ENCODE measurements at regions not wholly inside any gene's neighbourhood (a gene's known extent, or its start where the extent isn't known, plus 50 kb on each side); places are given as distances from the start of the nearest gene placed in this dataset.

DNA sequence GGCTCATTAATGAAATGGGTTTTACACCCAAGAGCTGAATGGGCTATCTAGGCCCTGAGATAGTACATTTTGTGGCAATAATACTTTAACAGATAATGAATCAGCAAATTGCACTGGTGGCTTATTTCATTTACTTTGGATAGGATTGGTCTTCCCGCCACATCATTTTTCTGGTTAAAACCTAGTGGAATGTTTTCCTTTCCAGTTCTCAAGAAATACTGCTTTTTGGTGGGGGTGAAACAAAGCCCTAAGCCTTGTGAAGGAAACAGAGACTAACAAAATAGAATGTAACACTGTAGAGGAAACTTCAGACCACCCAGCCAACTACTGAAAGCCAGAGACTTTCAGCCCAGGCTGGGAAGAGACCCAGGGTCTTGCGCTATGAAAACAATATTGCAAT is 172.2 kb downstream of the HHIPL2 start:
- Histone ChIP-seq H3K27me3 (no peaks in the 10 kb centered on the region), H3K4me3 (no peak overlapping the region), H3K9me3 (no peaks in the 10 kb centered on the region), H3K36me3 (no peaks in the 10 kb centered on the region), H3K4me1 (no peaks in the 10 kb centered on the region), H3K27ac (no peak overlapping the region)
- intact Hi-C loops (cut with DNase I) = no loop called here
- no peak for DNase-seq
- 93 to 95% methylated on average over 2 of the region's 2 CpGs for WGBS, 2 donors
- TF ChIP-seq POLR2A (IDR thresholded peaks at IDR 0.05) (no peak), EP300 (IDR thresholded peaks at IDR 0.05) (no peak), POLR2AphosphoS5 (IDR thresholded peaks at IDR 0.05) (no peak)
- TF ChIP-seq, protein P1, sequence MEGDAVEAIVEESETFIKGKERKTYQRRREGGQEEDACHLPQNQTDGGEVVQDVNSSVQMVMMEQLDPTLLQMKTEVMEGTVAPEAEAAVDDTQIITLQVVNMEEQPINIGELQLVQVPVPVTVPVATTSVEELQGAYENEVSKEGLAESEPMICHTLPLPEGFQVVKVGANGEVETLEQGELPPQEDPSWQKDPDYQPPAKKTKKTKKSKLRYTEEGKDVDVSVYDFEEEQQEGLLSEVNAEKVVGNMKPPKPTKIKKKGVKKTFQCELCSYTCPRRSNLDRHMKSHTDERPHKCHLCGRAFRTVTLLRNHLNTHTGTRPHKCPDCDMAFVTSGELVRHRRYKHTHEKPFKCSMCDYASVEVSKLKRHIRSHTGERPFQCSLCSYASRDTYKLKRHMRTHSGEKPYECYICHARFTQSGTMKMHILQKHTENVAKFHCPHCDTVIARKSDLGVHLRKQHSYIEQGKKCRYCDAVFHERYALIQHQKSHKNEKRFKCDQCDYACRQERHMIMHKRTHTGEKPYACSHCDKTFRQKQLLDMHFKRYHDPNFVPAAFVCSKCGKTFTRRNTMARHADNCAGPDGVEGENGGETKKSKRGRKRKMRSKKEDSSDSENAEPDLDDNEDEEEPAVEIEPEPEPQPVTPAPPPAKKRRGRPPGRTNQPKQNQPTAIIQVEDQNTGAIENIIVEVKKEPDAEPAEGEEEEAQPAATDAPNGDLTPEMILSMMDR (IDR thresholded peaks at IDR 0.05) = no peak

DNA sequence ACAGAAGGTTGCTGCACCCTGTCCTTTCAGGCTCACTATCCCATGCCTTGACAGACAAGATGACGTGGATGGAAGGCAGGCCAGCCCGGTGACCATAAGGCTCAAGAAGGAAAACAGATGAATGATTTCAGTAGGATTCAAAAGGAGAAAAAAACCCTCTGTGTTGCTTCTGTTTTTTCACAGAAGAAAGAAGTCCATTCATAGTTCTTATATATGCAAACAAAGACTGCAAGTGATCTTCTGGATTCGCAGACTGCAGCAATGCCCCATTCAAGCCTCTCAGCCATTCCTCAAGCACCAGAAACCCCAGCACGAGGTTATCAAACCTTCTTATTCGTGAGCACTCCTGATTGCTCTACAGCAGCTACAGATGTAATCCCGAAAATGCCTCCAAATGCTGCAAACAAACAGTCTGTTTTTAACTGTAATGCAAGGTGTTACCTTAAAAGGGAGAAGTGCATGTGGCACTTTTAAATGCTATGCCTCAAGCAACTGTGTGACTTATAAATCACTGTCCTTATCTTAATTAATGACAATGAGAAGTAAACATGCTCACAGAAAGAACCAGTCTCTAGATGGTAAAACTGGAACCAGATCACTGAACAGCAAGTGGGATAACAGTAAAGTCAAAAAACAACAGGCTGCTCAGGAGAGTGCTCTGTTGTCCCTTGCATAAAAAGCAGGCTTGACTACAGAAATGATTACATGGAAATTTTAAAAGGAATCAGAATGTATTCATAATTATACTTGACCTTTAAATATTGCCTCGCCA is 173.9 kb downstream of the HHIPL2 start:
- H3K36me3 ChIP-seq = no peaks in the 10 kb centered on the region
- TF ChIP-seq, protein P1 (IDR thresholded peaks at IDR 0.05) = no peak
- TF ChIP-seq POLR2A (IDR thresholded peaks at IDR 0.05) (no peak), POLR2AphosphoS5 (IDR thresholded peaks at IDR 0.05) (no peak), EP300 (IDR thresholded peaks at IDR 0.05) (no peak)
- intact Hi-C loops (cut with DNase I) = no loop called here
- DNase-seq = no peak
- H3K9me3 ChIP-seq = no peaks in the 10 kb centered on the region
- no peak overlapping the region for H3K27ac ChIP-seq
- no peaks in the 10 kb centered on the region for H3K4me1 ChIP-seq
- H3K27me3 ChIP-seq = no peaks in the 10 kb centered on the region
- H3K4me3 ChIP-seq = no peak overlapping the region
- 51 to 62% methylated on average over 7 of the region's 7 CpGs for WGBS, 2 donors

DNA sequence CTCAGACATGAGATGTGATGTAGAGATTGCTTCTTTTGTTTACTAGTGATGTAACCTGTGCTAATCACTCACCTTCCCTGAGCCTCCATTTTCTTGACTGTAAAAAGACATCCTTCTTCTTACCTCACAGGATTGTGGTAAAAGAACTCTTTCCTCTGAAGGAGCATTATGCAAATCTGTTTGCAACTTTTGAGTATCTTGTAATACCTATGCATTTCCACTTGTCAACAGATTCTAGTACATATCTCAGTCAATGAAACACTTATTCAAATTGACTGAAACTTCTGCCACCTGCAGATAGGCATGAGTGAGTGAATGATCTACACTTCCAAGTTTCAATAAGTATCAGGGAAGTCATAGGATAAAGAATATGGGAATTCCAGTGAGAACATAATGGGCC is 174.7 kb downstream of the HHIPL2 start:
- TF ChIP-seq, protein P1 (IDR thresholded peaks at IDR 0.05) = no peak
- no peak for TF ChIP-seq POLR2AphosphoS5 (IDR thresholded peaks at IDR 0.05)
- TF ChIP-seq POLR2A (IDR thresholded peaks at IDR 0.05) = no peak
- TF ChIP-seq EP300 (IDR thresholded peaks at IDR 0.05) = no peak
- H3K27ac ChIP-seq = no peak overlapping the region
- no peak for DNase-seq
- H3K4me1 ChIP-seq = no peaks in the 10 kb centered on the region
- no peaks in the 10 kb centered on the region for H3K9me3 ChIP-seq
- intact Hi-C loops (cut with DNase I) = no loop called here
- no peaks in the 10 kb centered on the region for H3K36me3 ChIP-seq
- H3K27me3 ChIP-seq = no peaks in the 10 kb centered on the region
- no peak overlapping the region for H3K4me3 ChIP-seq

DNA sequence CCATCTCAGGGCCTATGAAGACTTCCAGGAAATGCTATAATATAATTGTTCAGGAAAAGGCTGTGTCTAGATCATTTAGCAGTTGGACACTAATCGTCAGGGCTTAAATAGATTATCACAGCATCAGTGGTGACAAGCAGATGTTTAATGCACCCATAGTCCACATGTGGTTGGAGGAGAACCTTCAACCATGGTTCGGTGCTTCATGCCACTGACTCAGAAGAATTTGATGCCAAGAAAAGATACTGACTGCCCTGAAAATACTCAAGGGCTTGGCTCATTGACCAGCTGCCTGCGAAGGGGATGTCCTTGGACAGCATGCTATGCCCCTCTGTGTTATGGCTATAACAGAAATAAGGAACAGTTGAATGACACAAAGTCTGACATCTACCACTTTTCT is 175.7 kb downstream of the HHIPL2 start:
- no peaks in the 10 kb centered on the region for H3K4me1 ChIP-seq
- H3K27ac ChIP-seq = no peak overlapping the region
- WGBS, 2 donors = 80 to 88% methylated on average over 3 of the region's 3 CpGs
- TF ChIP-seq POLR2AphosphoS5 (IDR thresholded peaks at IDR 0.05) (no peak), EP300 (IDR thresholded peaks at IDR 0.05) (no peak), POLR2A (IDR thresholded peaks at IDR 0.05) (no peak)
- TF ChIP-seq, protein P1 (IDR thresholded peaks at IDR 0.05) = no peak
- intact Hi-C loops (cut with DNase I) = no loop called here
- no peaks in the 10 kb centered on the region for H3K27me3 ChIP-seq
- no peak overlapping the region for H3K4me3 ChIP-seq
- H3K36me3 ChIP-seq = no peaks in the 10 kb centered on the region
- no peak for DNase-seq
- no peaks in the 10 kb centered on the region for H3K9me3 ChIP-seq

Data from sigmoid colon (tissue), 6 donors.